ENCODE measurements at regions not wholly inside any gene's neighbourhood (a gene's known extent, or its start where the extent isn't known, plus 50 kb on each side); places are given as distances from the start of the nearest gene placed in this dataset.

DNA sequence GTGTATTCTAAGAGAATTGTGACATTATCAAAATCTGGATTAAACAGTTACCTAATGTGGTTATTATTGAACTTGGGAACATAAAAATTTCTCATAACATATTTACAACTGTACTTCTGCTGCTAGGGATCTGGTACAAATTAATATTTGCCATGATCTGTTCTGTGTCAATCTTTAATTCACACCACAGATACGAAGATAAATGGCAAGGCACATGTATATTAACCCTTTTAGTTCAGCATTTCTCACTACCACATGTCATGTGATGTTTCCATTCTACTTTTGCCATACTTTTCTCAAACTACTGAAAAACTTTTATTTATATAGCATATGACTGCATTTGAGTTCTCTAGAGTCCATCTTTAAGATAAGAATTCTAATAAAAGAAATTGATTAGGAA is 295.3 kb upstream of the DDX18 start:
- no peak for DNase-seq
- H3K27me3 ChIP-seq (replicated peaks): no peaks in the 10 kb centered on the region
- H3K36me3 ChIP-seq (replicated peaks): no peaks in the 10 kb centered on the region
- no peak overlapping the region for H3K27ac ChIP-seq
- in situ Hi-C loops (cut with HindIII; ENCODE audit: low pct_ligation_motif_present, low sequenced_read_pairs): no loop called here
- no peak overlapping the region for H3K4me3 ChIP-seq (ENCODE audit: low read depth, low read length)
- TF ChIP-seq, protein P1, sequence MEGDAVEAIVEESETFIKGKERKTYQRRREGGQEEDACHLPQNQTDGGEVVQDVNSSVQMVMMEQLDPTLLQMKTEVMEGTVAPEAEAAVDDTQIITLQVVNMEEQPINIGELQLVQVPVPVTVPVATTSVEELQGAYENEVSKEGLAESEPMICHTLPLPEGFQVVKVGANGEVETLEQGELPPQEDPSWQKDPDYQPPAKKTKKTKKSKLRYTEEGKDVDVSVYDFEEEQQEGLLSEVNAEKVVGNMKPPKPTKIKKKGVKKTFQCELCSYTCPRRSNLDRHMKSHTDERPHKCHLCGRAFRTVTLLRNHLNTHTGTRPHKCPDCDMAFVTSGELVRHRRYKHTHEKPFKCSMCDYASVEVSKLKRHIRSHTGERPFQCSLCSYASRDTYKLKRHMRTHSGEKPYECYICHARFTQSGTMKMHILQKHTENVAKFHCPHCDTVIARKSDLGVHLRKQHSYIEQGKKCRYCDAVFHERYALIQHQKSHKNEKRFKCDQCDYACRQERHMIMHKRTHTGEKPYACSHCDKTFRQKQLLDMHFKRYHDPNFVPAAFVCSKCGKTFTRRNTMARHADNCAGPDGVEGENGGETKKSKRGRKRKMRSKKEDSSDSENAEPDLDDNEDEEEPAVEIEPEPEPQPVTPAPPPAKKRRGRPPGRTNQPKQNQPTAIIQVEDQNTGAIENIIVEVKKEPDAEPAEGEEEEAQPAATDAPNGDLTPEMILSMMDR (IDR thresholded peaks at IDR 0.05; ENCODE audit: low read depth, low read length, missing control alignments): no peak

DNA sequence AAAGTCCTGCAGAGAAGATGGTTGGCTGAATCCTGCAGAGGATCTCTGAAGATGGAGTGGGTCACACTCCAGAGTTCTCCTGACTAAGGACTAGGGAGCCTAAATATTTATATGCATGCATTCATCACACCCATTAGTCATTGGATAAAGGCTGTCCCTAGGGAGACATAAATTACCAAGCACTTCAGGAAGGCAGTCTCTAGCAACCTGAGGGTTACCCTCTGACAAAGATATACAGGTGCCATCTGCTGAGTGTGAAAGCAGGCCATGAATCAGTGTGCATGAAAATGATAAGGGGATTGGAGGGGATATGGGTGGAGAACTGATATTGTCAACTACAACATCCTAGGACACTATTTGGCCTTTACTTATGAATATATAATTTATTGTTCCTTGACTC is 294.8 kb upstream of the DDX18 start:
- in situ Hi-C loops (cut with HindIII; ENCODE audit: low pct_ligation_motif_present, low sequenced_read_pairs): no loop called here
- TF ChIP-seq, protein P1 (IDR thresholded peaks at IDR 0.05; ENCODE audit: low read depth, low read length, missing control alignments): no peak
- DNase-seq: no peak
- H3K27ac ChIP-seq: no peak overlapping the region
- H3K27me3 ChIP-seq (replicated peaks): no peaks in the 10 kb centered on the region
- H3K36me3 ChIP-seq (replicated peaks): no peaks in the 10 kb centered on the region
- no peak overlapping the region for H3K4me3 ChIP-seq (ENCODE audit: low read depth, low read length)

DNA sequence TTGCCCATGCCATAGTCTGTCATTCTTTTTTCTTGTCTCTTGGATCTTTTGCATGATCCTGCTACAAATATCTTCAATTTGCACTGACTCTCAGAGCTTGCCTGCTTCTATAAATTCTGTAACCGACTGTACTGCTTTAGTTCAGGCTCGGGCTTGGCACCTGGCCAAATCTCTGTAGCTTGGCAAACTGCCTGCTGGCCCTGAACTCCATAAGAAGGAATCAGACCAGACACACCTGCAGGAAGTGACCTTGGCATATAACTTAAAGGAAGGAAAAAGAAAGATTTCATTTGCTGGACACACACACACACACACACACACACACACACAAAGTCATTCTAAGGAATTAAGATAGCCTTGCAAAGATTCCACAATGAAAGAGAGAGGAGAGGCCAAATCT is 291.2 kb upstream of the DDX18 start:
- TF ChIP-seq, protein P1 (IDR thresholded peaks at IDR 0.05; ENCODE audit: low read depth, low read length, missing control alignments): no peak
- no peaks in the 10 kb centered on the region for H3K27me3 ChIP-seq (replicated peaks)
- in situ Hi-C loops (cut with HindIII; ENCODE audit: low pct_ligation_motif_present, low sequenced_read_pairs): no loop called here
- no peaks in the 10 kb centered on the region for H3K36me3 ChIP-seq (replicated peaks)
- DNase-seq: no peak
- H3K27ac ChIP-seq: no peak overlapping the region
- H3K4me3 ChIP-seq (ENCODE audit: low read depth, low read length): no peak overlapping the region

DNA sequence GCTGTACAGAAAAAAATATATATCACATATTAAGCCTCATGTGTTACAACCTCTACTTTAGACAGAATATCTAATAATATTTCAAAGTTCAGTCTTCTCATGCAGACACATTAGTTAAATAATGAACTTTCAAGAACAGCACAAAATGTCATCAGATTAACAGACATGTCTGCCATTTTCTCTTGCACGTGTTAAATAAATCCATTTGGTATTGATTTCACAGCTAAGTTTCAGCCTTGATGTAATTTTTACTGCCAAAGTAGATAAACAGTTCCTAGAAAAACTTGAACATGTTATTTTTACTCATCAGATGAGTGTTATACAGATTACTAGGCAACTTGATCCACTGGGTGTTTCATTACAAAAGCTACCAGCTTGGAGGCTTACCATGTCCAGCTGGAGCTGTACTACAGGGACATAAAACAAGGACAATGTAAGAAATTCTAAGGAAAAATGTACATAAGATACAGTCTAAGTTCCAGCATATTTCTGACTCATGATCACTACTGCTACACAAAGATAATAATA is 290.7 kb upstream of the DDX18 start:
- TF ChIP-seq, protein P1 (IDR thresholded peaks at IDR 0.05; ENCODE audit: low read depth, low read length, missing control alignments): no peak
- Histone ChIP-seq H3K27me3 (replicated peaks) (no peaks in the 10 kb centered on the region), H3K36me3 (replicated peaks) (no peaks in the 10 kb centered on the region), H3K27ac (no peak overlapping the region), H3K4me3 (ENCODE audit: low read depth, low read length) (no peak overlapping the region)
- in situ Hi-C loops (cut with HindIII; ENCODE audit: low pct_ligation_motif_present, low sequenced_read_pairs): no loop called here
- DNase-seq: no peak

DNA sequence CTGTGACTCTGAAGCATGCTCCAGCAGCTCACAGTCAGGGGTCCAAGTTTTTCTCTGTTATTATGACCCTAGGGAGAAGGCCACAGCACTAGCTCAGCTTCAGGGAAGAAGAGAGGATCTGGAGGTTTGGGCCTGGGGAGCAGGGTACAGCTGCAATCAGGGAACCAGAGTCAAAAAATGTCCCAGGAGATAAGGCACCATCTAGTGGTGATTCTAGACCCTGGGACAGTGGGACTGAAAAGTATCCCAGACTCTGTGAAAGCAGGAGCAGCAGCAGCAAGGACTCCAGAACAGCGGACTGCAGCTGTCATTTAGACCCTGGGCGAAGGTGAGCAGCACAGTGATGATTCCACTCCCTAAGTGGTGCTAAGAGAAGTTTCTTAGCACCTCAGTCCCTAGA is 278.4 kb upstream of the DDX18 start:
- Histone ChIP-seq H3K36me3 (replicated peaks) (no peaks in the 10 kb centered on the region), H3K27ac (no peak overlapping the region), H3K27me3 (replicated peaks) (no peaks in the 10 kb centered on the region), H3K4me3 (ENCODE audit: low read depth, low read length) (no peak overlapping the region)
- in situ Hi-C loops (cut with HindIII; ENCODE audit: low pct_ligation_motif_present, low sequenced_read_pairs): no loop called here
- DNase-seq: no peak
- TF ChIP-seq, protein P1 (IDR thresholded peaks at IDR 0.05; ENCODE audit: low read depth, low read length, missing control alignments): no peak

DNA sequence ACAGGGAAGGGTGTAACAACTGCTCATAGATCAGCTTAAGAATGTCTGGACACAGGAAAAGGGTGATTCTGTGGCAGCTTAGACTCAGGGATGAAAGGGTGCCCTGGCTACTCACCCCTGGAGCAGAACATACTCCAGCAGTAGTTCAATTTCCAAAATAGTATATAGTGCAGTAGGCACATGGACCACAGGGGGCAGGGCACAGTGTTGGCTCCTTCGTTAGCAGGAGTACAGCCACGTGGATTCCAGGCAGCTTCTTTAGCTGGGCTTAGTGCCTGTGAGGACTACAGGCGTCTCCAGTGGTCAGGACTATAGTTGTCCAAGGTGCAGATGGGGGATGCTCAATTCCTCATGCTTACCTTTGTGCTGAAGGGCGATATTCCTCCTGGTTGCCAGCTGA is 277.5 kb upstream of the DDX18 start:
- no peak for DNase-seq
- in situ Hi-C loops (cut with HindIII; ENCODE audit: low pct_ligation_motif_present, low sequenced_read_pairs): no loop called here
- Histone ChIP-seq H3K36me3 (replicated peaks) (no peaks in the 10 kb centered on the region), H3K4me3 (ENCODE audit: low read depth, low read length) (no peak overlapping the region), H3K27ac (no peak overlapping the region), H3K27me3 (replicated peaks) (no peaks in the 10 kb centered on the region)
- TF ChIP-seq, protein P1 (IDR thresholded peaks at IDR 0.05; ENCODE audit: low read depth, low read length, missing control alignments): no peak

Measured in brain microvascular endothelial cell (primary cell).